ENCODE measurements at regions not wholly inside any gene's neighbourhood (a gene's known extent, or its start where the extent isn't known, plus 50 kb on each side); places are given as distances from the start of the nearest gene placed in this dataset.

DNA sequence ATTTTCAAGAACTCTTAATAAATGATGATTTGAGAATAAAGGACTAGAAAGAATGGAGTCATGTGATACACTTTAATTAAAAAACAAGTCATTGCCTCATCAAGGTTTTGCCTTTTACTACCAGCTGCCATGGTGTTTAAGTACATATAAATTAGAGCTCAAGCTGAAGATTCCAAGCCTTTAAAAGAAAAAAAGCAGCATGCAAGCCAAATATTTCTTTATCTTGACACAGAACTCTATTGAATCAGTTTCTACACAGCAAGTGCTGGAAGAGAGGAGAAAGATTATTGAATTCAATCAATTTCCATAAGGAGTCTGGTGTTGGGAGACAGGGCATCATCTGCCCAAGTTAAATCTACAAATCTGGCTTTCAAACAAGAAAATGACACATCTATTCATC, 347.9 kb downstream of the WDR11 start:
- H3K9ac ChIP-seq (ENCODE audit: low read length): no peak overlapping the region
- H3F3A ChIP-seq (ENCODE audit: insufficient read depth, low read length): no peaks in the 10 kb centered on the region
- no peaks in the 10 kb centered on the region for H3K9me2 ChIP-seq (ENCODE audit: low read depth, low read length)
- H3K27ac ChIP-seq (ENCODE audit: low read depth, low read length, poor library complexity, severe bottlenecking): no peak overlapping the region
- no peak overlapping the region for H2AFZ ChIP-seq (ENCODE audit: low read length)
- no peak overlapping the region for H3K4me2 ChIP-seq (ENCODE audit: low read length)
- H3K79me2 ChIP-seq (ENCODE audit: insufficient read depth, low read length): no peaks in the 10 kb centered on the region
- H4K20me1 ChIP-seq (ENCODE audit: insufficient read depth, low read length): no peaks in the 10 kb centered on the region
- 0 out of 2 replicates have a peak, but pooled peaks cover 3% of the 10 kb centered on the region for H3K27me3 ChIP-seq (ENCODE audit: insufficient read depth, low read length)
- H3K36me3 ChIP-seq (ENCODE audit: insufficient read depth, low read length): no peaks in the 10 kb centered on the region
- TF ChIP-seq, protein P1, sequence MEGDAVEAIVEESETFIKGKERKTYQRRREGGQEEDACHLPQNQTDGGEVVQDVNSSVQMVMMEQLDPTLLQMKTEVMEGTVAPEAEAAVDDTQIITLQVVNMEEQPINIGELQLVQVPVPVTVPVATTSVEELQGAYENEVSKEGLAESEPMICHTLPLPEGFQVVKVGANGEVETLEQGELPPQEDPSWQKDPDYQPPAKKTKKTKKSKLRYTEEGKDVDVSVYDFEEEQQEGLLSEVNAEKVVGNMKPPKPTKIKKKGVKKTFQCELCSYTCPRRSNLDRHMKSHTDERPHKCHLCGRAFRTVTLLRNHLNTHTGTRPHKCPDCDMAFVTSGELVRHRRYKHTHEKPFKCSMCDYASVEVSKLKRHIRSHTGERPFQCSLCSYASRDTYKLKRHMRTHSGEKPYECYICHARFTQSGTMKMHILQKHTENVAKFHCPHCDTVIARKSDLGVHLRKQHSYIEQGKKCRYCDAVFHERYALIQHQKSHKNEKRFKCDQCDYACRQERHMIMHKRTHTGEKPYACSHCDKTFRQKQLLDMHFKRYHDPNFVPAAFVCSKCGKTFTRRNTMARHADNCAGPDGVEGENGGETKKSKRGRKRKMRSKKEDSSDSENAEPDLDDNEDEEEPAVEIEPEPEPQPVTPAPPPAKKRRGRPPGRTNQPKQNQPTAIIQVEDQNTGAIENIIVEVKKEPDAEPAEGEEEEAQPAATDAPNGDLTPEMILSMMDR (IDR thresholded peaks at IDR 0.05; ENCODE audit: low read length): no peak
- TF ChIP-seq EZH2 (IDR thresholded peaks at IDR 0.05; ENCODE audit: borderline replicate concordance, low read length): no peak
- no peak overlapping the region for H3K4me3 ChIP-seq (ENCODE audit: low read depth, low read length, poor library complexity, severe bottlenecking)
- no peaks in the 10 kb centered on the region for H3K4me1 ChIP-seq (ENCODE audit: insufficient read depth, low read length, severe bottlenecking)
- H3K9me3 ChIP-seq (ENCODE audit: low read length): no peaks in the 10 kb centered on the region

DNA sequence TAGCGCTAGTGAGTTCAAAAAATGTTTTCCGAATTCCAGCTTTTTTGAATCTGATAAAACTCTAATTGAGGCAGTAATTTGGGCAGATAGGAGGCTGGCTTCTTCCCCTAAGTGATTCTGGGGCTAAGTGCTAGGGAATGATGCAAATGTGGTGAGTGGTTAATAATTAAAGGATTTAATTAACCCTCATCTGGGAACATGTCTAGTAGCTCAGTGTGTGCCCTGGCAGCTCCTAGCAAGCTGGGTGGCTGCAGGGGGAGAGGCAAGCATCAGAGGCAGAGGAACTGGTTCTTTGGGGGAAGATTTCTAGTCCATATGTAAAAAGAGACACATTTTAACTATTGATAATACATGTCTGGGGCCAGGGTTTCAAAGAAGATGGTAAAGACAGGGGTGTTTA, 354.5 kb downstream of the WDR11 start:
- TF ChIP-seq, protein P1 (IDR thresholded peaks at IDR 0.05; ENCODE audit: low read length): no peak
- no peak for TF ChIP-seq EZH2 (IDR thresholded peaks at IDR 0.05; ENCODE audit: borderline replicate concordance, low read length)
- Histone ChIP-seq H3K36me3 (ENCODE audit: insufficient read depth, low read length) (no peaks in the 10 kb centered on the region), H3K9me2 (ENCODE audit: low read depth, low read length) (no peaks in the 10 kb centered on the region), H3K4me2 (ENCODE audit: low read length) (no peak overlapping the region), H3F3A (ENCODE audit: insufficient read depth, low read length) (no peaks in the 10 kb centered on the region), H3K4me1 (ENCODE audit: insufficient read depth, low read length, severe bottlenecking) (no peaks in the 10 kb centered on the region), H3K79me2 (ENCODE audit: insufficient read depth, low read length) (no peaks in the 10 kb centered on the region), H3K27me3 (ENCODE audit: insufficient read depth, low read length) (0 out of 2 replicates have a peak, but pooled peaks cover 6% of the 10 kb centered on the region), H3K27ac (ENCODE audit: low read depth, low read length, poor library complexity, severe bottlenecking) (no peak overlapping the region), H3K9me3 (ENCODE audit: low read length) (no peaks in the 10 kb centered on the region), H3K9ac (ENCODE audit: low read length) (no peak overlapping the region), H2AFZ (ENCODE audit: low read length) (no peak overlapping the region), H3K4me3 (ENCODE audit: low read depth, low read length, poor library complexity, severe bottlenecking) (no peak overlapping the region), H4K20me1 (ENCODE audit: insufficient read depth, low read length) (no peaks in the 10 kb centered on the region)

DNA sequence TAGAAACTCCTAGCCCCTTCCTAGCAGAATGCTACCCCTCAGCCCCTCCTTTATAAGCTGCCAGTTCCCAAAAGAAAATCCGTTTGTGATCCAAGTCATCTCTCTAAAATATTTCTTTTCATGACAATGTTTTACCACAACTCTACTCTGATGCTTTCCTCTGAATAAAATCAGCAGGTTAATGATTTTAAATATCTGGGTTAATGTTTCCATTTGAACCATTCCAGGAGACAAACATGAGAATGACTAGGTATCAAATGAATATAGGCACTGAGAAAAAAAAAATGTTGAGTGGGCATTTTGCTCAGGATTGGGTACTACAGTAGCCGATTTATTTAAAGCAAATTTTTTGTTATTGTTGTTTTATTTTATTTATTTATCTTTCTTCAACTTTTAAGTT, 360.3 kb downstream of the WDR11 start:
- Histone ChIP-seq H3F3A (ENCODE audit: insufficient read depth, low read length) (no peaks in the 10 kb centered on the region), H3K27ac (ENCODE audit: low read depth, low read length, poor library complexity, severe bottlenecking) (no peak overlapping the region), H3K4me2 (ENCODE audit: low read length) (no peak overlapping the region), H3K27me3 (ENCODE audit: insufficient read depth, low read length) (0 out of 2 replicates have a peak, but pooled peaks cover 6% of the 10 kb centered on the region), H3K9me3 (ENCODE audit: low read length) (no peaks in the 10 kb centered on the region), H4K20me1 (ENCODE audit: insufficient read depth, low read length) (no peaks in the 10 kb centered on the region), H3K79me2 (ENCODE audit: insufficient read depth, low read length) (no peaks in the 10 kb centered on the region), H3K4me1 (ENCODE audit: insufficient read depth, low read length, severe bottlenecking) (no peaks in the 10 kb centered on the region), H3K4me3 (ENCODE audit: low read depth, low read length, poor library complexity, severe bottlenecking) (no peak overlapping the region), H3K9ac (ENCODE audit: low read length) (no peak overlapping the region), H3K36me3 (ENCODE audit: insufficient read depth, low read length) (no peaks in the 10 kb centered on the region), H2AFZ (ENCODE audit: low read length) (no peak overlapping the region), H3K9me2 (ENCODE audit: low read depth, low read length) (no peaks in the 10 kb centered on the region)
- no peak for TF ChIP-seq EZH2 (IDR thresholded peaks at IDR 0.05; ENCODE audit: borderline replicate concordance, low read length)
- TF ChIP-seq, protein P1 (IDR thresholded peaks at IDR 0.05; ENCODE audit: low read length): no peak
